ENCODE measurements at regions not wholly inside any gene's neighbourhood (a gene's known extent, or its start where the extent isn't known, plus 50 kb on each side); places are given as distances from the start of the nearest gene placed in this dataset.

DNA sequence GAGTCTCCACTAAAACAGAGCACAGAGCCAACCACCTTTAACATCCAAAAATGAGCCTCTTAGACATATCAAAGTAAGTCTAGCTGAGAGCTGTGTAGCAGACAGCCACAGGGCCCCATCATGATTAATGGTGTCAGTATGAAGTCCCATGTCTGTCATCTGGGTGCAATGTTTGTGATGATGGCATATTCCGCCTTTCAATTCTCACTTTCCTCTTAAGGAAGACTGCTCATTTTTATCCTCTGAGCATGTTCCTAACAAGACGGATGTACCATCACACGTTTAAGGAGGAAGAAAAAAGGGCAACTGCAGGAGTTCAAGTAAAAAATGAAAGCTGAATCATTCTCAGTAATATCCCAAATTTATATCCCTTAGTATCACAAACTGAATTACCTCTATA is 85.8 kb upstream of the KCNMB2 start:
- DNase-seq, result no peak

DNA sequence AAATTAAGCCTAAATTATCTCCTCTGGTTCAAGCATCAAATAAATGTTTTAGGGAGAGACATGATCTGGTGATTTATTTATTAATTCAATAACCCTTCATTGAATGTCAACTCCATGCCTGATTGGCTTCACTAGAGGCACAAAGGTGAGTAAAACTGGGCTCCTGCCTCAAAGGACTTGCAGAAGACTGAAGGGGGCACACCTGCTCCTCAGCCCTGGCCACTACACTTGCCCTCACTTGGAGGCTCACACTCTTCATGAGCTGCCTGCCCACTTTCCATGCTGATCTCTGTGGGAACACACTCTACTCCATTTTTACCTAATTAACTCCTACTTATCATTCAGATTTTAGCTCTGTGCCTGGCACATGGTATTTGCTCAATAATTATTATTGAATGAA is 84.4 kb upstream of the KCNMB2 start:
- peak; percentile 14 for DNase-seq

DNA sequence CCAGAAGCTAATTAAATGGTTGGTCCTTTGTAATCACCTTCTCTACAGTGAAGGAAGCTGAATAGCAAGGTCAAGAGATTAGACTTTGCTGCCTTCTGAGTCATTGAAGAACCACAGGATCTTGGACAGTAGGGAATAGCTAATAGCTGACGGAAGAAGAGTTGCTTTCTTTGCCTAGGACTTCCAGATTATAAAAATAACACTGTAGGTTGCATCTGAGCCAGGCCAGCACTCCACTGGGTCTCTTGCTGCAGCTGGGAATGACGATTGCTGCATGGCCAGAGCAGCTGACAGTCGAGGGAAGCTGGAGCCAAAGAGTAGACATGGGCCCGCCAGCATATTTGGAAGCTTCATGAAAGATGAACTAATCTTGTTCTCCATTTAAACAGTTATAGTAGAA is 81.5 kb upstream of the KCNMB2 start:
- DNase-seq, result no peak

DNA sequence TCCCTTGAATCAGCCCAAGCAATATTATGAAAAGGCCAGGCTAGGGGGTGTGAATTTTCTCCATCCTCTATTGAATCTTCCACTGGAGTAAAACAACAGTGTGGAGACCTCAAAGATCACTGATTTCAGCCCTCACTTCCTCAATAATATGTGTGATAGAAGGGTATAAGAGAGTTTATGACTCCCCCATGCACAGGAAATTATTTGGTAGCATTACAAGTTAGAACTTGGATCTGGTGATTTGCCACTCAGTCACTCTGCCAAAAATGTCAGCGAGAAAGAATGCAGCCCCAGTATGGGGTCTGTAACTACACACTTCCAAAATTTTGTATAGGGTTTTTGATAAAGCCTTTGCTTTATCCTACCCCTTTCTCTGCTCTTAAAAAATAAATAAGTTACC is 81.0 kb upstream of the KCNMB2 start:
- no peak for DNase-seq

DNA sequence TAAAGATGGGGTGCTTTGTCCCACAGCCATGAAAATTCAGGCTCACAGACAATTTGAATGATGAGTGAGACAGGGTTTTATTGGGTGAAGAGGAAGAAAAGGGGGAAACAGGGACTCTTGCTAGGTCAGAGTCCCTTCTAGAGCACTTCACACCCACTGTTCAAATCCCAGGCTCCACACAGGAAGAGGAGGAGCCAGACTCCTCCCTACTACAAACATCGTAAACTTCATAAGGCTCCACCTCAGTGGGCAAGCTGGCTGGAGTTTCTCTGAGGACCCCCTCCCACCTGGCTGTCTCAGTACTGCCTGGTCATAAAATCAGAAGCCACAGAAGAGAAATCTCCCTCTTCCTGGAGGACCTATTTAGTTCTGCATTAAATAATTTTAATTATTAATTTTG is 80.3 kb upstream of the KCNMB2 start:
- DNase-seq, result no peak

DNA sequence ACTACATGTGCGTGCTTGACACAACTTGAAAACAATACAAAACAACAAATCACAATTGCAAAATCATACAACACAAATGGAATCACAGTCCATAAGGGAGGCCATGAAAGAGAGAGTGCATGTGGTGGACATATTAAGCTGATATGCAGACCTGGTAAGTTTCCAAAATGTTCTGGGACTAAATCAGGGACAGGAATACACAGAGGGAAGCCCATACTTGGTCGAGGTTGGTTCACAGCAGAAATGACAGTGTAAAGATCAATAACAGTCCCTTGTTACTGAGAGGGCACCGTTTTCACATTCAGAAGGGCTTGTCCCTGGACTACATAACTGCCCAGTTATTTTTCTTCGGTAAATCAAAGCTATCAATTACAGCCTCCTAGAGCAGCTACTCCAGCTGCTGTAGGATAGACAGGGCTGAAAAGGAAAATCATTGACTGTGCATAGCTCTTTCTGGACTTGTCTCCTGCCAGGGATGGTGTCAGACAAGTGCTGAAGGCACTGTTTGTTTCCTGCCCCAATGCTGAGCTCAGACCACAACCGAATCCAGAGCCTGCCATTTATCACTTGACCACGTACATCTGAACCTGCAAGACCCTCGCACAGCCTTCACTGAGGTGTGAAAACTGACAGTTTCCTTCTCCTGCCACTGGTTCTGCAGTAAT is 79.5 kb upstream of the KCNMB2 start:
- DNase-seq, result no peak

DNA sequence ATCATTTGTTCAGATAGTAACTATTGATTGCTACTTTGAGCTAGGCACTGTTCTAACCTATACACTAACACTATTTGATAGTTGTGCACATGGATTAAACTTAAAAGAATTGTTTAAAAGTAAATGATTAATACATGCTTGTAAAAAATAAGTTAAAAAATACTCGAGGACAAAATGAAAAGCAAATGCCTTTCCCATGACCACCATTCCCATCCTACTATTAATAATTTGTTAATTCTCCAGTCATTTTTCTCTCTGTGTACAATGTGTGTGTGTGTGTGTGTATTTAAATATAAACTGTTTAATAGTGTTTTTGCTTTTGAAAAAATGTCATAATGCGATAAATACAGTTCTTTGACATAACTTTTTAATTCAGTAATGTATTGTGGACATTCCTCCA is 78.7 kb upstream of the KCNMB2 start:
- no peak for DNase-seq

DNA sequence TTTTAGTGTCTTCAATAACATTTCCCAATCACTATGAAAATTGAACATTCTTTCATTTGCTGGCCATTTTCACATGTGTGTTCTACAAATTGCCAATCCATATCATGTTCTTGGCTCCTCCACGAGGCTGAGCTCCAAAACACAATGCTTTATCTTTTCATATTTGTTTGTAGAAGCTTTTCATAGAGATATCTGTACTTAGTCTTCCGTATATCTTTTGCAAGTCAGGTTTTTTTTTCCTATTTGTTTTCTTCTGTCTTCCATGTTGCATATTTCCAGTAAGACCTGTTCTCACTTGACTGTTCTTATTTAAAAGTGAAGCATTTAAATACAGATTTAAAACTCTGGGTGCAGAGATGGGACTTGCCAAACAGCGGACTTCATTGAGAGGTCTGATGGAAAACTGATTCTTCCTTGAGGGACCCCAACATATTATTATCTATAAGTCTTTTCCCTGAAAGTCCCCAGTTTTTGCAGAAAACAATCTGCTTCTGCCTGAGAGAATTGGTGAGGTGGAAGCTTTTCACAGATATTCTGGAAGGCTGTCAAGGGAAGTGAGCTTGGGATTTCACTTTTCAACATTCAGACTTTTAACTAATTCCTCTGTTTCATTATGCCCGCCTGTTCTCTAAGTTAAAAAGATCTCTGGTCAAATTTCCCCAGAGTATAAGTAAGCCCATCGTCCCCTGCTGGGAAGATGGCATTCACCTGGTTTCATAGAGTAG is 77.8 kb upstream of the KCNMB2 start:
- DNase-seq, result no peak

DNA sequence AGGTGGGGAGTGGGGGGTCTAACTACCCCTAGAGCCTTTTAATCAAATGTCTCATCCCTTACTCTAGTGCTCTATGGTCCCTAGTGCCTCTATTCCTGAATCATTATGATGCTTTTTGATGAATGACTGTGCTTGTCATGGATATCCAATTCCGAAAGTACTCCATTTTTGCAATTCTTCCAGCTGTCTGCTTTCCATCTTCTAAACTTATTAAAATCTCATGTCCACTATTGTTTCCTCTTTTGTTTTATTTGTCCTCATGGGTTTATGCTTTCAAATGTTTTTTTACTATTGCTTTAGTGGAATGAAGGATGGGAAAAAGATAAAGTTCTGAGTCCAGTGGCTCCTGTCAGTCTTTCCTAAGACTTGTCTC is 77.2 kb upstream of the KCNMB2 start:
- DNase-seq, result no peak

DNA sequence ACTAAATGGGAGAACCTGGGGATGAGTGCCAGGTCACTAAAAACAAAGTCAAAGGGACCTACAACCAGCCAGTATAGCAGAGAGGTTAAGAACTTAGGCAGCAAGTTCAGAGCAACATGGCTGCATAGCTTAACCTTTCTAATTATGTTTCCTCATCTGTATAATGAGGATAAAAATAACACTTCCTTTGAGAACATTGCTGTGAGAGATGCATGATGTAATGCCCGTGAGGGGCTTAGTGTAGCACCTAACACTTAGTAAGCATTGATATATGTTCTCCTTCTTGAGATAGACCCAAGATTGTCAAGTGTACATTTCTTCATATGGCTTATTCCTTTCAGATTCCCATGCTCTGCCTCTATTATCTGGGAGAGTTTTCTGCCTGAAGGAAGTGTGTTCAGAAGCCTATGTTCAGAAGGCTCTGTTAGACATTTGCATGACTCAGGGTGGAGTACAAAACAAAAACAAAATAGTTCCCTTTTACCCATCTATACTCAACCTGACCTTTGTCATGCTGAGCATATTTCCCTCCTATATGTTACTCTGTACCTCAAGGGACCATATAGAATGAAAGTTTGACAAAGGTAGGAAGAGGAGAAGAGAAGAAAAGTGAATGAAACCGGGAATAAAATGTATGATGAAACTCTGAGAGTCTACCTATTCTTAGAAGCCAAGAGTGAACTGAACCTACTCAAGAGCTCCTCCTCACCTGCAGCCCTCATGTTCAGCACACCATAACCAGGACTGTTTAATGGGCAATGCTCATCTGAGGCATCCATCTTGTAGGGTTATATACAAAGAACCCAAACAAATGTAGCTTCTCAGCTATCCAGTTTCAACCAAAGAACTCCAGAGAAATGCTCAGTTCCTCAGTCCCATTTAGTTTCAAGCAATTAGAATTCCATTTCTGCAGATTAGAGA is 70.7 kb upstream of the KCNMB2 start:
- DNase-seq, result no peak

DNA sequence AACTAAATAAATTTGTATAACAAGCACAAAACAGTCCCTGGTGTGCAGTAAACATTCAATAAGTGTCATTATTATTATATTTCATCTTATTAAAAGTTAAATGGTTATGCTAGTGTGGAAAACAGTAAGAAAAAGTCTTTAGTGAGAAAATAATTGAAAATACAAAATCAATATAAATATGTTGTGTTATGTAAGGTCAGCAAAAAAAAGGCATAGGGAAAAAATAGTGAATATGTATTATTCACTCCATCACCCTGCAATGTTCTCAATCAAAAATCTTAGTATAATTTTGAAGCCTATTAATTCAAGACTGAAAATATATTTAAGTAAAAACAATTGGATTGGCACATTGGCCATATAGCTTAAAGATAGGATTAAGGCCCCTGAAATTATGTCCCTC is 63.3 kb upstream of the KCNMB2 start:
- DNase-seq, result no peak

DNA sequence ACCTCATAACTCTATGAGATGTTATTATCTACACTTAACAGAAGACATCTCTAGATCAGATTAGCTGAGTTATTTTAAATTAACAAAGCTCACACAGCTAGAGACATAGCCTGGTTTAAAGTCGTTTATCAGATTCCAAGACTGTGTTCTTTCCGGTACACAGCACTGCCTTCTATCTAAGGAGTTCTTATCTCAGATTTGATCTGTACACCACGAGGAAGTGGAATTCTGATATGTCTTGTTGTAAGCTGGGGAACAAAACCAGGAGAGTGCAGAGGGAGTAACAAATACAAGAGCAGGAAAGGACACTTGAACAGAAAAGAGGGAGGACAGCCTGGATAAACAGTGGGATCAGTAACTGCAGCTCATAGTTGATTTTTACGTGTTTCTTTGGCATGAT is 61.7 kb upstream of the KCNMB2 start:
- DNase-seq, result peak; percentile 70

DNA sequence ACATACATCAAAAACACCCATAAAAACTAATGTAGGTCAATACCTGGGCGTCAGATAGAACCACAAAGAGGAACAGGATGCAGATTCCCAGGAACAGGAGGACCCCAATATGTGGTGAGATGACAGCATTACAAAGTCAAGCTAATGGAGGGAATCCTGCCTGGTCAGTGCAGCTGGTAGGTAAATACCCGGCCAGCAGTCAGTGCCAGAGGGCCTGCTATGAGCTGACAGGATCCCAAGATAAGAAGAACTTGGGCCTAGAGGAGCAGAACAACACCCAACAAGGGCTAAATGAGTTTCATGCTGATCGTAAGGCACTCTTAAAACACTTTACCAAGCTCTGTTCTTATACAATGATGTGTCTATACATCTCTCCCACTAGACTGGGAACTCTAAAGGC is 61.2 kb upstream of the KCNMB2 start:
- DNase-seq, result peak; percentile 58

DNA sequence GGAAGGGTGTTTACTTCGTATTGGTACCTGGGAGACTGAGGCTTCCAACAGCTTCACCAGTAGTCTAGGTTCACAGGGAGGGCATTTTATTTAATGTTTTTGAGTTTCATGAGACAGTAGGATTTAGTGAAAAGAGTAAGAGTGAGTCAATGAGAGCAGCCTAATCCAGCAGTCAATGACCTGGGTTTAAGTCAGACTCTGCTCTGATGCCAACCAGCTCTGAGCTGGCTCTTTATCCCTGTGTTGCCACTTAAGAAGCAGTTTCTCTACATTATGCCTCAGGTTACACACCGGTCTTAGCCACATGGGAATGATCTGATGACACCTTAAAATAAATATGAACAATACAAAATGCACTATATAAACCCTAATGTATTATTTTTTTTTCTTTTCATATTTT is 59.4 kb upstream of the KCNMB2 start:
- no peak for DNase-seq

DNA sequence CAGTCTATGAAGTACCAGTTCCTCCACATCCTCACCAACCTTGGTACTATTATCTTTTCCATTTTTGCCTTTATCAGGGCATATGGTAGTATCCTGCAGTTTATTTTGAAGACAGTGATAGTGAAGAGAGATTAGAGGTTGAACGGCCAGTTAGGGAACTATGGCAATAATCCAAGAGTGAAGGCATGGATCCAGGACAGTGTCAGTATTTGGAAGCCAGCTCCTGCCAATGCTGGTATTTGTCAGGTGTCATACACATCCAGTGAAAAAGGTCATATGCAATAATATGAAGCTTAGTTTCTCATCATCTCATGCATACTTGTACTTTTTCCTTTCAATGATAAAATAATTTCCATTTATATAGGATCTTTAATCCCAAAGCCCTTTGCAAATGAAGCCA is 56.8 kb upstream of the KCNMB2 start:
- DNase-seq, result no peak

DNA sequence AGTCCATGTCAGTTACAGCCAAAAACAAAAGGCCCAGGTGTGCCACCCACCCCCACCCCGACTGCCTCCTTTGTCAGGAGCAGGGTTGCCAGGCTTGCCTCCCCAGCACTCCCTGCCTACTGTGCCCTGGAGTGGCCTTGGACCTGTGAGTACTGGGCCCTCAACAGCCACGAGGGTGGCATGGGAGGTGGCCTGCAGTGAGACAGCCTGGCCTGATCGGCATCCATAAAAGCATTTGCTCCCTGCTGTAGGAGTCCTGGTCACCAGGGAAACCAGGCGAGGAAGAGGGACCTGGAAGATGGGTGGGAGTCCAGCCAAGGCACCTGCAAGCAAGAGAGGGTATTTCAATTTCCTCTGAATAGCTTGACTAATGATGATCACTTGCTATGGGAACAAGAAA is 56.4 kb upstream of the KCNMB2 start:
- DNase-seq, result no peak

DNA sequence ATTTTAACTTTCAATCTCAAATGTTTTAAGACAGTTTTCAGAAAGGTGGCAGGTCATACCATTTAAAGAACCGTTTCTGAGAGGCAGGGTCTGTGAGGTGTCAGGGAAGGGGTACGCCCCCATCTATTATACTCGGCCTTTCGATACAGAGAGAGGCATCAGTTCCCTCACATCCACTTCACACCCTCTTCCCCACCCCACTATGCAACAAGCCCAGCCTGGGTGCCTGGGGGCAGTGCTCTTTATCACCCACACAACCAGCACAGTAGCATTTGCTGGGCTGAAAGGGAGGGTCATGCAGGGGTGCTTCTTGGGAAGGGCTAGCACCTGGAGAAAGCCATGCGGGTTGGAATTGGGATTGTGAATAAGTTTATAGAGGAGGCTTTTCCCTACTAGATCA is 56.0 kb upstream of the KCNMB2 start:
- DNase-seq, result no peak

DNA sequence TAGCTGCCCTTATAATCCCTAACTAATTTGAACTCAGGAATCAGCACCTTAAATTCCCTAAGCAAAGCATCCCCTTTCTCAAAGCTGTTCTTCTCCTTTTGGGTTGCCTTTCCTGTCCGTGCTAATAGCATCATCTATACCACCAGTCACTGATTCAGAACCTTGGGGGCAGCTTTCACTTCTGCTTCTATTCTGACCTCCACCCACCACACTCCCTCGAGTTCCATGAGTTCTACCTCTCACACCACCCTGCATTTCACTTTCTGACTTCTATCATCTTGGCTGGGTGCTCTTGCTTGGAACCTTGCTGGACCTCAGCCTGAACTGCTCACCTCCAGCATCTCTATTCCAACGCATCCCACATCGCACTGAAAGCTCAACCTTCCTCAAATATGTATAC is 55.4 kb upstream of the KCNMB2 start:
- DNase-seq, result no peak

DNA sequence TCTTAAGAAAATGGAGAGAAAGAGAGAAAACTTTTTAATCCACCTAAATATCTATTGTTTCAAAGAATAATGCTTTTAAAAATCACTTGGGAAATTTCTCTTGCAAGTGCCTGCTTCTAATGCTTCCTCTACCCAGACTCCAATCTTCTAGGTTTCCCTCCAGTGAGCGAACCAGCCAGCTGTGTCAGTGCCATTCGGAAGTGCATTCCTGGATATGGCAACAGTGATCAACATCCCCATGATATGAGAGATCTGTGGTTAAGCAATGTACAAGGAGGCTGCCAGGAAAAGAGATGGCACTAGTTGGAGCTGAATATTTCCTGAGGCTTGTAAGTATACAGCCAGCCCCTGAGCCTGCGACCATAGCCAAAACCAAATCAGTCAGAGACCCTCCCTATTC is 53.3 kb upstream of the KCNMB2 start:
- no peak for DNase-seq

DNA sequence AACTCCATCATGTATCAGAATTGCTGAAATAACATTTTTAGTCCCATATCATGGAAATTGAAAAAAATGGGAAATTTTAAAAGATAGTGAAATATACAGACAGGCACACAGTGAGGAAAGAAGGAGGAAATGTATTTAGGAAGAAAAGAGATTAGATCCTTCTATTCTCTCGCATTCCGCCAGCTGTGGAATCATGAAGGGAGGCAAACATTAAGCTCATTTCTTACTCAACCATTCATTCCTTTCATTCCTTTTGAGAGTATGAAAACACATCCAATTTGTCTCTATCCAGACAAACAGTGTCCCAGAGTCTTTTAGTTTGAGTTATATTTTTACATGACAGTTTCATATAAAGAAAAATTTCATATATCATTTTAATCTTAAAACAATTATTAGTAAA is 52.5 kb upstream of the KCNMB2 start:
- no peak for DNase-seq

DNA sequence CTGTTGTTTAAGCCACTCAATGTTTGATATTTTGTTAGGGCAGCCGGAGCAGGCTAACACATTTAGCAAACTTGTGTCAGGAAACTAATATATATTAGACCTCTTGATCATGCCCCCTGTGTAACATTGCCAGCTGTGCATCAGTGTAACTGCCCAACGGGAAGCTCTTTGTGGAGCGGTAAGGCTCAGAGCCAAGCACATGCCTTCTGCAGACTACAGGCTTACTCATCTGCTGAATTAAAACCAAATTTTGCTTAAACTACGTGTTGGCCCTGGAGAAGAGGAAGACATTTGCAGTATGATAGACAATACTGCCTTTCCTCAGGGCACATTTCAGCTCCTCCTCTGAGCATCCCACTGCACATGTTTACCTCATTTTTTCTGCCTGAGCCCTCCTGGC is 50.5 kb upstream of the KCNMB2 start:
- DNase-seq, result no peak
